ENCODE measurements at regions not wholly inside any gene's neighbourhood (a gene's known extent, or its start where the extent isn't known, plus 50 kb on each side); places are given as distances from the start of the nearest gene placed in this dataset.

DNA sequence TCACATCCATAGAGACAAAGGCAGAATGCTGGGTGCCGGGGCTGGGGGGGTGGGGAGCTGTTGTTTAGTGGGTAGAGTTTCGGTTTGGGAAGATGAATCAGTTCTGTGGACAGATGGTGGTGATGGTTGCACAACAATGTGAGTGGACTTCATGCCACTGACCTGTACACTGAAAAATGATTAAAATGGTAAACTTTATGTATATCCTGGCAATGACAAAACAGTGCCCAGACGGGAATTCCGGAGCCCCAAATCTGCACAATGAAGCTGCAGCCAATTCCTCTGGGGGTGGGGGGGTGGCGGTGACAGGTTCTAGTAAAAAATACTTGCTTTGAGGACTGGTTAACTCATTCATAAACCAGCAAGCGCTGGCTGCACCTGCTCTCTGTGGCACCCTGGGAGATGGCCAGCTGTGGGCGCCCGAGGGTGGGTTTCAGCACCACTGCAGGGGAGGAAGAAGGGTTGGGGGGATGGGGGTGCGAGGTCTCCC, 81.8 kb upstream of the HPCAL1 start:
- TF ChIP-seq EP300 (IDR thresholded peaks at IDR 0.05) (no peak), POLR2A (IDR thresholded peaks at IDR 0.05) (no peak), POLR2AphosphoS5 (IDR thresholded peaks at IDR 0.05) (no peak)
- TF ChIP-seq, protein P1, sequence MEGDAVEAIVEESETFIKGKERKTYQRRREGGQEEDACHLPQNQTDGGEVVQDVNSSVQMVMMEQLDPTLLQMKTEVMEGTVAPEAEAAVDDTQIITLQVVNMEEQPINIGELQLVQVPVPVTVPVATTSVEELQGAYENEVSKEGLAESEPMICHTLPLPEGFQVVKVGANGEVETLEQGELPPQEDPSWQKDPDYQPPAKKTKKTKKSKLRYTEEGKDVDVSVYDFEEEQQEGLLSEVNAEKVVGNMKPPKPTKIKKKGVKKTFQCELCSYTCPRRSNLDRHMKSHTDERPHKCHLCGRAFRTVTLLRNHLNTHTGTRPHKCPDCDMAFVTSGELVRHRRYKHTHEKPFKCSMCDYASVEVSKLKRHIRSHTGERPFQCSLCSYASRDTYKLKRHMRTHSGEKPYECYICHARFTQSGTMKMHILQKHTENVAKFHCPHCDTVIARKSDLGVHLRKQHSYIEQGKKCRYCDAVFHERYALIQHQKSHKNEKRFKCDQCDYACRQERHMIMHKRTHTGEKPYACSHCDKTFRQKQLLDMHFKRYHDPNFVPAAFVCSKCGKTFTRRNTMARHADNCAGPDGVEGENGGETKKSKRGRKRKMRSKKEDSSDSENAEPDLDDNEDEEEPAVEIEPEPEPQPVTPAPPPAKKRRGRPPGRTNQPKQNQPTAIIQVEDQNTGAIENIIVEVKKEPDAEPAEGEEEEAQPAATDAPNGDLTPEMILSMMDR (IDR thresholded peaks at IDR 0.05), result no peak
